IPS-18a (cell line): ENCODE measurements at regions not wholly inside any gene's neighbourhood (a gene's known extent, or its start where the extent isn't known, plus 50 kb on each side); places are given as distances from the start of the nearest gene placed in this dataset.
"Not testable (repeated sequence)": the region's sequence is repeated elsewhere in the genome, so short reads cannot be mapped to it uniquely, and the experiment has no call there.

Experiments
- H3K27ac ChIP-seq: one replicate; pipeline ENCODE4 v1.5.1; 2013; ENCODE audit warnings: low read length
- H3K27me3 ChIP-seq: one replicate; pipeline ENCODE4 v1.6.1; 2013; ENCODE audit warnings: mild to moderate bottlenecking, low read length; ENCODE audit not compliant: control insufficient read depth, insufficient read depth
- H3K36me3 ChIP-seq: one replicate; pipeline ENCODE4 v1.6.1; 2013; ENCODE audit warnings: low read depth, low read length; ENCODE audit not compliant: control insufficient read depth
- H3K4me1 ChIP-seq: one replicate; pipeline ENCODE4 v1.6.1; 2013; ENCODE audit warnings: low read depth, low read length; ENCODE audit not compliant: control insufficient read depth
- H3K4me3 ChIP-seq: one replicate; pipeline ENCODE4 v1.5.1; 2013; ENCODE audit warnings: low read length
- H3K9ac ChIP-seq: one replicate; pipeline ENCODE4 v1.6.1; 2013; ENCODE audit warnings: mild to moderate bottlenecking, low read length, moderate library complexity
- H3K9me3 ChIP-seq: one replicate; pipeline ENCODE4 v1.6.1; 2013; ENCODE audit warnings: low read depth, low read length; ENCODE audit not compliant: control insufficient read depth

DNA sequence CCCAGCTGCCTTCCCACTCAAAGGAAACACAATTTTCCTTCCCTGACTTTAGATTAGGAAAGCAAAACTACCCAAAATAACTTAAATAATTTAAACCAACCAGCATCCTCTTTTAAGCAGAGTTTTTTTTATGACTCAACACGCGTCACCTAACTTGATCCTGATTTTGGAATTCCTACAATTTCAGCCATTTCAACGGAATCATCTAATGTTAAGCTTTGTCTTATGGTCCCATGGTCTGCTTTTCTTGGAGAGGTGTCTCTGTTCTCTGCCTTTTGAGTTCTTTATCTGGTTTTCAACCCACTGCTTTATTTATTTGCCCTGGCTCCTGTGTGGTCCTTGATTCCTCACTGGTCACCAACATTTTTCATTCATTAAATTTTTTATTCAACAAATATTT is 219.2 kb upstream of the ARHGEF26 start:
- no peak overlapping the region for H3K9ac ChIP-seq
- no peaks in the 10 kb centered on the region for H3K27me3 ChIP-seq
- no peaks in the 10 kb centered on the region for H3K36me3 ChIP-seq
- no peaks in the 10 kb centered on the region for H3K4me1 ChIP-seq
- H3K9me3 ChIP-seq = no peaks in the 10 kb centered on the region
- H3K27ac ChIP-seq = no peak overlapping the region
- H3K4me3 ChIP-seq = no peak overlapping the region

DNA sequence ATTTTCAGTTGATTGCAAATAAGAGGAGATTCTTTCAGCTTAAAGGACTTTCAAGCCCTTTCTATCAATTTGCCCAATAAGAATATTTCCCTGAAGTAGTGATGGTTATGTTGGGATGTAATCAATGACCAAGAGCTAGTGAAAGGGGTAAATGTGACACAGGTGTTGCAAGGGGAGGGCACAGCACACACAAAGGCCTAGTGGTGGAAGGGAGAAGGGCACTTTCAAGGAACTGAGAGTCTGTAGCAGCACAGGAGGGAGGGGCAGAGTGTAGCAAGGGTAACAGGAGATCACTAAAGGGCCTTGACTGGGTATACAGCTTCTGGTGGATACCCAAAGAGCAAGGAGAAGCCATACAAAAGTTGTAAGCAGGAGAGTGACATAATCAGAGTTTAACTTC is 217.8 kb upstream of the ARHGEF26 start:
- Histone ChIP-seq H3K27ac (no peak overlapping the region), H3K4me1 (no peaks in the 10 kb centered on the region), H3K9ac (no peak overlapping the region), H3K4me3 (no peak overlapping the region), H3K9me3 (no peaks in the 10 kb centered on the region), H3K27me3 (no peaks in the 10 kb centered on the region), H3K36me3 (no peaks in the 10 kb centered on the region)

DNA sequence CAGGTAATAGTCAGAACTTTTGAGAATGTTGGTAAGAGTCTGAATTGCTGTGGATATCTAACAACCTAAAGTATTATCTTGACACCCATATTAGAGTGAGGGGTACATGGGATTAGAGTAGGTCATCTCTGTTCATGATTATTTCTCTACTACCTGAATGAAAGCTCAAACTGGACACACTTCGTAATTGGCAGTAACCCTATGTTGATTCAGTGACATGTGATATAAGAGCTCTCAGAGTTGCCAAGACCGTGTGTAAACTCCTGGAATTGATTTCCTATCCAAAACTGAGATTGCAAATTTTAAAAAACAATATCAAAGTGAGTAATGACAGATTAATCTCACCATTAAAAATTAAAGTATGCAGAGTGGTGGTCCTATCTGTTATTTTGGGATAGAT is 214.8 kb upstream of the ARHGEF26 start:
- Histone ChIP-seq H3K36me3 (no peaks in the 10 kb centered on the region), H3K9ac (no peak overlapping the region), H3K27ac (no peak overlapping the region), H3K9me3 (no peaks in the 10 kb centered on the region), H3K4me3 (no peak overlapping the region), H3K27me3 (no peaks in the 10 kb centered on the region), H3K4me1 (no peaks in the 10 kb centered on the region)

DNA sequence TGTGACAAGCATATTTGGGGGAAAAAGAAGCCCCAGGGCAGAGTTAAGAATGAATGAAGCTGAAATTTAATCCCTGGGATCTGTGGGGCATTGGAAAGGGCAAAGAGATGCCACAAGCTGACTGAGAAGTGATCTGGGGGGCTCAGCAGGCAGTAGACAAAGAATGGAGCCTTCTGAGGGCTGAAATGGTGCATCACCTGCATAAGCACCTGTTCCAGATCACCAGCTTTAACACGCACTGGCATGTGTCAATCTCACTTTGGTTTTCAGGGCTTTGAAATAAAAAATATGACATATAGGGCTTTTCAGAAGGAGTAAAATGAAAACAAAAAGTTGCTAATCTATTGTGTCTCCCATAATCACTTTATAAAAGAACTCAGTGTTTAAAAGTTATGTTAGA is 210.8 kb upstream of the ARHGEF26 start:
- H3K9me3 ChIP-seq = no peaks in the 10 kb centered on the region
- no peaks in the 10 kb centered on the region for H3K36me3 ChIP-seq
- H3K27ac ChIP-seq = no peak overlapping the region
- H3K27me3 ChIP-seq = no peaks in the 10 kb centered on the region
- no peaks in the 10 kb centered on the region for H3K4me1 ChIP-seq
- H3K4me3 ChIP-seq = no peak overlapping the region
- H3K9ac ChIP-seq = no peak overlapping the region

DNA sequence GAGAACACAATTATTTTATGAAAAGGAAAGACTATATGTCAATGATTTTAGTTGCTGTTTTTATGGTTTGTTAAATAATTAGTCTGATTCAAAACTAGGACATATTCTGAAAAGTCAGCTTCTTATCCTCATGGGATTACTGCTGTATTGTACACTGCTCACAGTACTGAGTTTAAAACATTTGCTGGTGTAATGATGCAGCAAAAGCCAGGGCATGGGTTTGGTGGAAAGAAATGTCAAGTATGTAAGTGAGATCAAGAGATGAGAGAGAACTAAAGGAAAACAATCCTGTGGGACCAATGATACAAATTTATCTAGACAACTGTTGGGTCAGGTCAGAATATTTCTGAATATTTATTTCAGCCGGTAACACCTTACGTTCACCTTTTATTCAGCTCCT is 210.1 kb upstream of the ARHGEF26 start:
- no peaks in the 10 kb centered on the region for H3K36me3 ChIP-seq
- H3K27me3 ChIP-seq = no peaks in the 10 kb centered on the region
- no peaks in the 10 kb centered on the region for H3K4me1 ChIP-seq
- H3K27ac ChIP-seq = no peak overlapping the region
- no peaks in the 10 kb centered on the region for H3K9me3 ChIP-seq
- H3K4me3 ChIP-seq = no peak overlapping the region
- no peak overlapping the region for H3K9ac ChIP-seq

DNA sequence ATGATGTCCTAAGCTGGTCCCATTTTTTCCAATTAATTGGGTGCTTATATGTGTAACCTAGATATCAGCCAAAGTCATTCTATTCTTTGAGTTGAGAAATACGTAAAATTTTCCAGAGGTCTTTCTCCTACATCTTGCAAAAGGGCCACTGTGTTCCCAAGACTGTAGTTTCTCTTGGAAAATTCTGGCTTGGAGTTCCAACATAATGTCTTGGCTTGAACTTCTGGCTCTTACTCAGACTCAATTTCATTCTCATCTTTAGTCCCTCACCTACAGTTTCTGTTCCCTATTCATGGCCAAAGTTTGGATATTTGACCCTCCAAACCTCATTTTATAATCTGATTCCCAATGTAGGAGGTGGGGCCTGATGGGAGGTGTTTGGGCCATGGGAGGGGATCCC is 201.4 kb upstream of the ARHGEF26 start:
- Histone ChIP-seq H3K4me3 (no peak overlapping the region), H3K36me3 (no peaks in the 10 kb centered on the region), H3K9me3 (no peaks in the 10 kb centered on the region), H3K4me1 (no peaks in the 10 kb centered on the region), H3K9ac (no peak overlapping the region), H3K27me3 (no peaks in the 10 kb centered on the region), H3K27ac (no peak overlapping the region)

DNA sequence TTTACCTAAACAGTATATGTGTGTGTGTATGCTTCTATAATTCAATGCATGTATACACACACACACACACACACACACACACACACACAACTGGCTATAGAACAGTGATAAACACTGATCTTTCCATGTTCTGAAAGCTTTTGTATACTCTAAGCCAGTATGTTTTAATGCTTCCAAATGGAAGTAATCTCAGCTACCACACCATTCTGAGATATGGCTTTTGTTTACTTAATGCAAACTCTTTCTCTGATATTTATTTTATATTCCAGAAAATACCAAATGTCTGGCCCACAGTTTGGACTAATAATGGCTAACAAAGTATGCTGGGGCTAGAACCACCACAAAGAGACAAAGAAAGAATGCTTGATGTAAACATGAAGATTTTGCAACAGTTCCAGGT is 199.4 kb upstream of the ARHGEF26 start:
- Histone ChIP-seq H3K27ac (no peak overlapping the region), H3K36me3 (no peaks in the 10 kb centered on the region), H3K9ac (no peak overlapping the region), H3K9me3 (no peaks in the 10 kb centered on the region), H3K27me3 (no peaks in the 10 kb centered on the region), H3K4me3 (no peak overlapping the region), H3K4me1 (no peaks in the 10 kb centered on the region)

DNA sequence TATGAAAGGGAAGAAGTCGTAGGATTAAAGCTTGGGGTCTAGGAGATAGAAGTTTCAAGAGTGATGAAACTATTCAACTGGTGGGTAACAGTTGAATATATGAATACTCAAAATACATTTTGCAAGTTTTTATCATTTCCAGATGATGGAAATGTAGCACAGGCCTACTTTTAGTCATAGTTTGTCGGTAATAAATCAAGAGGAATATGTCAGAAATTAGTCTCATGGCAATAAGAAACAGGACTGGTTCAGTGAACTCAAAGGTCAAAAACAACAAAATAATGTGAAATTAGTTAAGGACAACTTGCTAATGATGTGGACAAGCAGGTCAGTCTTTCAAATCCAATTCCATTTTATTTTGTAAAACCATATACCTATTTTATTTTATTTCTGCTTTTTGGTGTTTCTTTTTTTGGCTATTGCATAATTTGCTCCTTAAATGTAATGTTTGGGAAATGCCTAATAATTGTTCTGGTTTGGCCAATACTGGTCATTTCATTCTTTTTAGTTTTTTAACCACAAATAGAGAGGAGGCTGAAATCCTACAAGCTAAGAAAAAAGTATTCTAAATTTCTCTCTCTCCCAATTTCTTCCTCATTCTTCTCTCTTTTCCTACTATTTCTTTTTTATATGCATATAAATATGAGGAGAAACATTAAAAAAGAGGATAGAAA is 195.2 kb upstream of the ARHGEF26 start:
- Histone ChIP-seq H3K27ac (no peak overlapping the region), H3K27me3 (no peaks in the 10 kb centered on the region), H3K9ac (no peak overlapping the region), H3K9me3 (no peaks in the 10 kb centered on the region), H3K4me3 (no peak overlapping the region), H3K4me1 (no peaks in the 10 kb centered on the region), H3K36me3 (no peaks in the 10 kb centered on the region)

DNA sequence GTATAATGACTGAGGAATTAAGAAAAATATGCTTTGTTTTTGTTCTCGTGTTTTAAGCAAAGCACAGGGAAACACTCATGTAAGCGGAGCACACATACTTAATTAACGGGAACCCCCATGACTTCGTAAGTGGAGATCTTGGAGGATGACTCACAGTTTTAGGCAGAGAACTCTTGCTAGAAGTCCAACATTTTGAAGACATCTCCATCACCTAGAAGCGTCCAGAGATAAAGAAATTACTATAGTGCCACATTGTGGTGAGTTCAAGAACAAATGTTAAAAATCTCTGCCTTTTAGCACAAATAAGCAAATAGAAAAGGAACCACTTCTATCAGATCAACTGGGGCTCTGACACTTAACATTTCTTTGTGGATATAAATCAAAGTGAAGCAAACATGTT is 194.1 kb upstream of the ARHGEF26 start:
- H3K36me3 ChIP-seq = no peaks in the 10 kb centered on the region

DNA sequence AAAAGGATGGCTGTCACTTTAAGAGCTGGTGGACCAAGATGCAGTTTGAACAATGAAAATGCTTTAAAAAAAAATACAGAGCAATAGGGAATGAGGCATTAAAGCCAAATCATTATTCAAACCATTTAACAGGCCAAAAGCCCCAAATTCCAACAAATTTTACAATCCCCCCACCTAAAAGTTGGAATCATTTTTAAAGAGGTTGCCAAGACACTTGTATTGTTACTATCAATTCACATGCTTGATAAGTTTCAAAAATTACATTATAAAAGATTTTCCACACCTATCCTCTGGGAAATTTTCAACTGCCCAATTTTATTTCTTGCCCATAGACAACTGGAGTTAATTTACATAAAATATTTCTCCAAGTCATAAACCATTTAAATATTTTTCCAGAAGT is 192.3 kb upstream of the ARHGEF26 start:
- Histone ChIP-seq H3K36me3 (no peaks in the 10 kb centered on the region), H3K27me3 (no peaks in the 10 kb centered on the region), H3K9ac (no peak overlapping the region), H3K27ac (no peak overlapping the region), H3K4me1 (no peaks in the 10 kb centered on the region), H3K4me3 (no peak overlapping the region), H3K9me3 (no peaks in the 10 kb centered on the region)

More for the DNA sequence above, 194.1 kb upstream of the ARHGEF26 start:
- H3K9ac ChIP-seq = no peak overlapping the region
- no peaks in the 10 kb centered on the region for H3K4me1 ChIP-seq
- no peaks in the 10 kb centered on the region for H3K27me3 ChIP-seq
- no peaks in the 10 kb centered on the region for H3K9me3 ChIP-seq
- no peak overlapping the region for H3K27ac ChIP-seq
- H3K4me3 ChIP-seq = no peak overlapping the region

DNA sequence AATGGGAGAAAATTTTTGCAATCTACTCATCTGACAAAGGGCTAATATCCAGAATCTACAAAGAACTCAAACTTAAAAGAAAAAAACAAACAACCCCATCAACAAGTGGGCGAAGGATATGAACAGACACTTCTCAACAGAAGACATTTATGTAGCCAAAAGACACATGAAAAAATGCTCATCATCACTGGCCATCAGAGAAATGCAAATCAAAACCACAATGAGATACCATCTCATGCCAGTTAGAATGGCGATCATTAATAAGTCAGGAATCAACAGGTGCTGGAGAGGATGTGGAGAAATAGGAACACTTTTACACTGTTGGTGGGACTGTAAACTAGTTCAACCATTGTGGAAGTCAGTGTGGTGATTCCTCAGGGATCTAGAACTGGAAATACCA is 187.7 kb upstream of the ARHGEF26 start:
- not testable (repeated sequence) for H3K9ac ChIP-seq, H3K4me1 ChIP-seq, H3K9me3 ChIP-seq, H3K36me3 ChIP-seq, H3K4me3 ChIP-seq, H3K27me3 ChIP-seq, H3K27ac ChIP-seq

DNA sequence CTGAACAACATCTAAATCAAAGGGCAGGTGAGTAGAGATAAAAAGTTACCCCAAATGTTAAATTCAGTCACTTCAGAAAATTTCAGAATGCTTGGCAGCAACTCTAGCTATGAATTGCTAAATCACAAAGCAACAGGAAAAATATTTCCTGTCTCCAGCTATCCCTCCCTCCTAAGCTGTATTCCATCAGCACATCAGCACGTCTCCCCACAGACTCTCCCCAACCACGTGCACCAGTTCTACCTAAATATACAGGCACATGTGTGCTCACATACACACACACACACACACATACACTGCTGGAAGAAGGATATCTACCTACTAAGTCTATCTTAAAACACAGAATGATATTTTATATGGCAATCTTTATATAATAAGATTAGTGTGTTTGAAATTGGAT is 177.1 kb upstream of the ARHGEF26 start:
- no peak overlapping the region for H3K27ac ChIP-seq
- no peak overlapping the region for H3K4me3 ChIP-seq
- no peaks in the 10 kb centered on the region for H3K36me3 ChIP-seq
- no peaks in the 10 kb centered on the region for H3K9me3 ChIP-seq
- H3K27me3 ChIP-seq = no peaks in the 10 kb centered on the region
- no peak overlapping the region for H3K9ac ChIP-seq
- no peaks in the 10 kb centered on the region for H3K4me1 ChIP-seq
